Esophagus muscularis mucosa (tissue), 3 donors: ENCODE measurements at regions not wholly inside any gene's neighbourhood (a gene's known extent, or its start where the extent isn't known, plus 50 kb on each side); places are given as distances from the start of the nearest gene placed in this dataset.

Source experiments
- POLR2A ChIP-seq: fragments of 450-650 bp; IDR thresholded peaks from one replicate; pipeline ENCODE4 v1.6.1; 2017; ENCODE audit warnings: antibody characterized with exemption, moderate library complexity, mild to moderate bottlenecking, low read depth
- POLR2AphosphoS5 ChIP-seq, 2 donors: sonication (generic); formaldehyde crosslinking; IDR thresholded peaks; one replicate each; pipeline ENCODE4 v1.6.1; 2017; ENCODE audit warnings: antibody characterized with exemption in 2 of 2
- TF ChIP-seq, protein P1 (sequence below), 3 experiments: fragments of 200-600 bp in 2 of 3; fragments of 450-650 bp in 1 of 3; sonication (generic) in 2 of 3; IDR thresholded peaks; one replicate each; pipeline ENCODE4 v1.5.1; 2017 to 2019; ENCODE audit warnings: antibody characterized with exemption in 3 of 3, mild to moderate bottlenecking in 2 of 3, moderate library complexity in 1 of 3

DNA sequence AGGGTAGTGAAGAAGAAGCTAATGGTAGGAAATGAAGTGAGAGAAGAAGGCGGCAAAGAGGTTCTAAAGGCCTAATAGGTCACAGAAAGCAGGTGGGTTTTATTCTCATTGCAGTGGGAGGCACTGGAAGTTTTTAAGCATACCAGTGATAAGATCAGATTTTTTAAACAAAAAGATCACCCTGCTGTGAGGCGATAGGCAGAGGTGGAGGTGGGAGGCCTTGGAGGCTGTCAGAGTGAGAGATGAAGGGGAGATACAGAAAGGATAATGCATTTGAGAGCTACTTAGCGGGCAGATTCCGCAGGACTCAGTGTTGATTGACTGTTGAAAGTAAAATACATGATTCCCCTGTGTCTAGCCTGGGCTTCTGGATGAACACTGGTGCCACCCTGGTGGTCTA, 116.7 kb upstream of the FRY start:
- TF ChIP-seq POLR2A (no peak), POLR2AphosphoS5 (IDR thresholded peaks at IDR 0.05) (no peak)
- TF ChIP-seq, protein P1, sequence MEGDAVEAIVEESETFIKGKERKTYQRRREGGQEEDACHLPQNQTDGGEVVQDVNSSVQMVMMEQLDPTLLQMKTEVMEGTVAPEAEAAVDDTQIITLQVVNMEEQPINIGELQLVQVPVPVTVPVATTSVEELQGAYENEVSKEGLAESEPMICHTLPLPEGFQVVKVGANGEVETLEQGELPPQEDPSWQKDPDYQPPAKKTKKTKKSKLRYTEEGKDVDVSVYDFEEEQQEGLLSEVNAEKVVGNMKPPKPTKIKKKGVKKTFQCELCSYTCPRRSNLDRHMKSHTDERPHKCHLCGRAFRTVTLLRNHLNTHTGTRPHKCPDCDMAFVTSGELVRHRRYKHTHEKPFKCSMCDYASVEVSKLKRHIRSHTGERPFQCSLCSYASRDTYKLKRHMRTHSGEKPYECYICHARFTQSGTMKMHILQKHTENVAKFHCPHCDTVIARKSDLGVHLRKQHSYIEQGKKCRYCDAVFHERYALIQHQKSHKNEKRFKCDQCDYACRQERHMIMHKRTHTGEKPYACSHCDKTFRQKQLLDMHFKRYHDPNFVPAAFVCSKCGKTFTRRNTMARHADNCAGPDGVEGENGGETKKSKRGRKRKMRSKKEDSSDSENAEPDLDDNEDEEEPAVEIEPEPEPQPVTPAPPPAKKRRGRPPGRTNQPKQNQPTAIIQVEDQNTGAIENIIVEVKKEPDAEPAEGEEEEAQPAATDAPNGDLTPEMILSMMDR (IDR thresholded peaks at IDR 0.05) = no peak
